ENCODE measurements at regions not wholly inside any gene's neighbourhood (a gene's known extent, or its start where the extent isn't known, plus 50 kb on each side); places are given as distances from the start of the nearest gene placed in this dataset.

DNA sequence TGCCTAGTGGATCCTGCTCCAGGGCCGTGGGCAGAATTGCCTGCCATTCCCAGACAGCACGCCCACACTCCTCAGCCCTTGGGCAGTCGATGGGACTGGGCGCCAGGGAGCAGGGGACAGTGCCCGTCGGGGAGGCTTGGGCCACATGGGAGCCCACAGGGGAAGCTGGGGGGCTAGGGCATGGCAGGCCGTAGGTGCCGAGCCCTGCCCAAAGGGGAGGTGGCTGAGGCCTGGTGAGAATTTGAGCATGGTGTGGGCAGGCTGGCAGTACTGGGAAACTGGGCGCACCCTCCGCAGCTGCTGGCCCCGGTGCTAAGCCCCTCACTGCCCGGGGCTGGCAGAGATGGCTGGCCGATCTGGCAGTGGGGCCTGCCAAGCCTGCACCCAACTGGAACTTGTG lies 1225.9 kb upstream of the EPHA6 start:
- intact Hi-C loops (cut with micrococcal nuclease; ENCODE audit: unreplicated experiment) = no loop called here
- no peak for TF ChIP-seq CTCF (IDR thresholded peaks at IDR 0.05; ENCODE audit: unreplicated experiment)
- H3K36me3 Mint-ChIP-seq (ENCODE audit: insufficient read depth, unreplicated experiment) = no peaks in the 10 kb centered on the region
- peaks cover 5% of the 10 kb centered on the region for H3K9me3 Mint-ChIP-seq (ENCODE audit: low read depth, unreplicated experiment)
- H3K27ac Mint-ChIP-seq (ENCODE audit: unreplicated experiment) = no peak overlapping the region
- no peak overlapping the region for H3K4me3 Mint-ChIP-seq (ENCODE audit: low read depth, unreplicated experiment)
- no peak for DNase-seq
- CTCF ChIA-PET = no interaction called here
- H3K4me1 Mint-ChIP-seq (ENCODE audit: low read depth, unreplicated experiment) = no peaks in the 10 kb centered on the region
- BruUV-seq (replicated peaks) = no TSS peak
- no peaks in the 10 kb centered on the region for H3K27me3 Mint-ChIP-seq (ENCODE audit: unreplicated experiment)

DNA sequence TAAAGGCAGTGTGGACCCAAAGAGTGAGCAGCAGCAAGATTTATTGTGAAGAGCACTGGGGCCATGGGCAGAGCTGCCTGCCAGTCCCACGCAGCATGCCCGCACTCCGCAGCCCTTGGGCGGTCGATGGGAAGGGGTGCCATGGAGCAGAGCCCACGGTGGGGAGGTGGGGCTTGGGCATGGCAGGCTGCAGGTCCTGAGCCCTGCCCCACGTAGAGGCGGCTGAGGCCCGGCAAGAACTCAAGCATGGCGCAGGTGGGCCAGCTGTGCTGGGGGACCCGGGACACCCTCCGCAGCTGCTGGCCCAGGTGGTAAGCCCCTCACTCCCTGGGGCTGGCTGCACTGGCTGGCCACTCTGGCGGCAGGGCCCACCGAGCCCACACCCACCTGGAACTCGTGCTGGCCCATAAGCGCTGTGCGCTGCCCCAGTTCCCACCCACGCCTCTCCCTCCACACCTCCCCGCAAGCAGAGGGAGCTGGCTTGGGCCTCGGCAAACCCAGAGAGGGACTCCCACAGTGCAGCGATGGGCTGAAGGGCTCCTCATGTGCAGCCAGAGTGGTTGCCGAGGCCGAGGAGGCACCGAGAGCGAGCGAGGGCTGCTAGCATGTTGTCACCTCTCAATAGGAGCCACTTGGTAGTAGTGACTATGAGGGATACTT lies 1218.8 kb upstream of the EPHA6 start:
- DNase-seq = no peak
- no peaks in the 10 kb centered on the region for H3K36me3 Mint-ChIP-seq (ENCODE audit: insufficient read depth, unreplicated experiment)
- no peak overlapping the region for H3K27ac Mint-ChIP-seq (ENCODE audit: unreplicated experiment)
- no peaks in the 10 kb centered on the region for H3K9me3 Mint-ChIP-seq (ENCODE audit: low read depth, unreplicated experiment)
- no TSS peak for BruUV-seq (replicated peaks)
- CTCF ChIA-PET = no interaction called here
- H3K27me3 Mint-ChIP-seq (ENCODE audit: unreplicated experiment) = no peaks in the 10 kb centered on the region
- no peak overlapping the region for H3K4me3 Mint-ChIP-seq (ENCODE audit: low read depth, unreplicated experiment)
- no peak for TF ChIP-seq CTCF (IDR thresholded peaks at IDR 0.05; ENCODE audit: unreplicated experiment)
- no peaks in the 10 kb centered on the region for H3K4me1 Mint-ChIP-seq (ENCODE audit: low read depth, unreplicated experiment)
- intact Hi-C loops (cut with micrococcal nuclease; ENCODE audit: unreplicated experiment) = no loop called here

DNA sequence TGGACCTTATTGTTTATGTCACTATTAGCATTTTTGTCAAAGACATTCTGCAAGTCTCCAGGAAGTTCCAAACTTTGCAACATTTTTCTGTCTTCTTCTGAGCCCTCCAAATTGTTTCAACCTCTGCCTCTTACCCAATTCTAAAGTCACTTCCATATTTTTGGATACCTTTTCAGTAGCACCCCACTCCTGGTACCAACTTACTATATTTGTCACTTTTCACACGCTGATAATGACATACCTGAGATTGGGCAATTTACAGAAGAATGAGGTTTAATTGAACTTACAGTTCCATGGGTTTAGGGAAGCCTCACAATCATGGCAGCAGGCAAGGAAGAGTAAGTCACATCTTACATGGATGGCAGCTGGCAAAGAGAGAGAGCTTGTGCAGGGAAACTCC lies 1206.5 kb upstream of the EPHA6 start:
- intact Hi-C loops (cut with micrococcal nuclease; ENCODE audit: unreplicated experiment) = no loop called here
- BruUV-seq (replicated peaks) = no TSS peak
- CTCF ChIA-PET = no interaction called here
- no peak for DNase-seq
- Mint-ChIP-seq H3K4me1 (ENCODE audit: low read depth, unreplicated experiment) (no peaks in the 10 kb centered on the region), H3K27ac (ENCODE audit: unreplicated experiment) (no peak overlapping the region), H3K9me3 (ENCODE audit: low read depth, unreplicated experiment) (no peaks in the 10 kb centered on the region), H3K4me3 (ENCODE audit: low read depth, unreplicated experiment) (no peak overlapping the region), H3K27me3 (ENCODE audit: unreplicated experiment) (no peaks in the 10 kb centered on the region), H3K36me3 (ENCODE audit: insufficient read depth, unreplicated experiment) (no peaks in the 10 kb centered on the region)
- no peak for TF ChIP-seq CTCF (IDR thresholded peaks at IDR 0.05; ENCODE audit: unreplicated experiment)

- Mint-ChIP-seq H3K27me3 (ENCODE audit: unreplicated experiment) (no peaks in the 10 kb centered on the region), H3K9me3 (ENCODE audit: low read depth, unreplicated experiment) (no peaks in the 10 kb centered on the region), H3K36me3 (ENCODE audit: insufficient read depth, unreplicated experiment) (no peaks in the 10 kb centered on the region), H3K4me3 (ENCODE audit: low read depth, unreplicated experiment) (no peak overlapping the region), H3K4me1 (ENCODE audit: low read depth, unreplicated experiment) (no peaks in the 10 kb centered on the region), H3K27ac (ENCODE audit: unreplicated experiment) (no peak overlapping the region)
- intact Hi-C loops (cut with micrococcal nuclease; ENCODE audit: unreplicated experiment) = no loop called here
- BruUV-seq (replicated peaks) = no TSS peak
- DNase-seq = no peak
- no peak for TF ChIP-seq CTCF (IDR thresholded peaks at IDR 0.05; ENCODE audit: unreplicated experiment)
- CTCF ChIA-PET = no interaction called here
Measured at GRCh38 chr3:95609411-95609810, 1205.0 kb upstream of the EPHA6 start.
